T-helper 1 cell treated with Interleukin-12 subunit alpha and Interleukin-12 subunit beta and Interleukin-4 antibody, amounts not matched to agents 30 μg/mL and 1 μg/mL, for 36 hours (primary cell): ENCODE measurements at regions not wholly inside any gene's neighbourhood (a gene's known extent, or its start where the extent isn't known, plus 50 kb on each side); places are given as distances from the start of the nearest gene placed in this dataset.

ENCODE experiments used
- H3K27ac Mint-ChIP-seq: one replicate; pipeline ENCODE4 v1.8.0; 2021; ENCODE audit warnings: mild to moderate bottlenecking, mixed read lengths
- H3K27me3 Mint-ChIP-seq: one replicate; pipeline ENCODE4 v1.8.0; 2021; ENCODE audit warnings: low read depth, mixed read lengths
- H3K36me3 Mint-ChIP-seq: one replicate; pipeline ENCODE4 v1.8.0; 2021; ENCODE audit warnings: low read depth, mixed read lengths
- H3K4me1 Mint-ChIP-seq: one replicate; pipeline ENCODE4 v1.8.0; 2021; ENCODE audit warnings: low read depth, mixed read lengths
- H3K4me3 Mint-ChIP-seq: one replicate; pipeline ENCODE4 v1.8.0; 2021; ENCODE audit warnings: mild to moderate bottlenecking, moderate library complexity, mixed read lengths
- H3K9me3 Mint-ChIP-seq: one replicate; pipeline ENCODE4 v1.8.0; 2021; ENCODE audit warnings: mixed read lengths

DNA sequence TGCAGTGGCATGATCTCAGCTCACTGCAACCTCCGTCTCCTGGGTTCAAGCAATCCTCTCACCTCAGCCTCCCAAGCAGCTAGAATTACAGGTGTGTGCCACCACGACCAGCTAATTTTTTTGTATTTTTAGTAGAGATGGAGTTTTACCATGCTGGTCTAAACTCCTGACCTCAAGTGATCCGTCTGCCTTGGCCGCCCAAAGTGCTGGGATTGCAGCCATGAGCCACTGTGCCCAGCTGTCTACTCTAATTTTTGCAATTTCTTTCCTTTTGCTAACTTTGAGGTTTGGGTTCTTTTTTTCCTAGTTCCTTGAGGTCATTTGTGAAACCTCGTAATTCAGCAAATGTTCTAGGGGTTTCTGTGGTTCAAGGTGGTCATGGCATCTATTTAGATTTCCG, 63.7 kb upstream of the PRLR start:
- Mint-ChIP-seq H3K9me3 (peaks cover 4% of the 10 kb centered on the region), H3K36me3 (no peaks in the 10 kb centered on the region), H3K27me3 (no peaks in the 10 kb centered on the region), H3K4me3 (no peak overlapping the region), H3K27ac (no peak overlapping the region), H3K4me1 (no peaks in the 10 kb centered on the region)

DNA sequence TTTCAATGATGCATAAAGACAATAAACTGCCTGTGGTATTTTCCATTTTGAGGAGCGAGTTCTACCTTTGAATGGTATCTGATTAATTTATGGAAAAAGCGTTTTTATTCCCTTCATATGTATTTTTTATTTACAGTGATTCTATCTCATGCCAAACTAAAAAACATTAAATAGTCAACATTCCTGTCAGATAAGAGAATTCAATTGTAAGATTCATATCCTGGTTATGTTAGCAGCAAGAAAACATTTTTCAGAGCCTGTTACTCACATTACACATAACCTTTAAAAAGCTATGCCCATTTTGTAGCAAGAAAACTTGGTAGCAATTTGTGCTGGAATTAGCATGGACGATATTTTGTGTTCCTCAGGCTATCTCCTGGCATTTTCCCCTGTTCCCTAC, 55.1 kb upstream of the PRLR start:
- Mint-ChIP-seq H3K27ac (no peak overlapping the region), H3K27me3 (no peaks in the 10 kb centered on the region), H3K9me3 (no peaks in the 10 kb centered on the region), H3K4me3 (no peak overlapping the region), H3K4me1 (no peaks in the 10 kb centered on the region), H3K36me3 (no peaks in the 10 kb centered on the region)

DNA sequence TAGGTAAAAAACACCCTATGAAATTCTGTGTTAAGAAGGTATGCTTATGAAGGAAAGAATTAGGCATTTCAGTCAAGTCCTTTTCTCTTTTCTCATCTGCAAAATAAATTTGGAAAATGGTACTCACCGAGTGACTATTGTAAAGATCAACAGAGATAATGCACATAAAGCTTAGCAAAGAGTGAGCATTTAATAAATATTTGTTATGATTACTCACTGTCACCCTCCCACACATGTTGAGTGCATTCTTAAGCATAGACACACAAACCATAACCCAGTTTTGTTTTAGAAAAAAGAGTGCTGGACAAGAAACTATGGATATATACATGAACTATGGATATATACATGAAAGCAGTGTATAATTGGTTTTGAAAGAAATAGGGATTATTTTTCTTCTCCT, 54.7 kb upstream of the PRLR start:
- H3K27me3 Mint-ChIP-seq = no peaks in the 10 kb centered on the region
- no peaks in the 10 kb centered on the region for H3K4me1 Mint-ChIP-seq
- no peaks in the 10 kb centered on the region for H3K9me3 Mint-ChIP-seq
- H3K36me3 Mint-ChIP-seq = no peaks in the 10 kb centered on the region
- no peak overlapping the region for H3K4me3 Mint-ChIP-seq
- no peak overlapping the region for H3K27ac Mint-ChIP-seq

DNA sequence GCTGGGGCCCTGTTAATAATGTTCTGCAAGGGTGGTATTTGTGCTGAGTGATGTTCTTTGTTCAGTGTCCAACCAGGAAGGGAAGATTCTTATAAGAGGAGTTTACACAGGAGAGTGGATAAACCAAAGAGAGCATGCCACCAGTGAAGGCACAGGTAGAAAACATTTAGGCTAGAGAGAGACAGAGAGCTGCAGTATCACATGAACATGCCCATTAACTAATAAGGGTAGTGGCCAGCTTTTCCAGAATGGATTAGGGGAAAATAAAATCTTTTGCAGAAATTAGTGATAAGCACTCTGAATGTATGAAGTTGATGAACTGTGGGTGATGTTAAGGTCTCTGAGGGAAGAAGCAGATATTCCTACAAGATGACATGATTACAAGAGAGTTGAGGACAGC, 54.1 kb upstream of the PRLR start:
- H3K9me3 Mint-ChIP-seq = no peaks in the 10 kb centered on the region
- no peaks in the 10 kb centered on the region for H3K27me3 Mint-ChIP-seq
- H3K4me1 Mint-ChIP-seq = no peaks in the 10 kb centered on the region
- no peak overlapping the region for H3K4me3 Mint-ChIP-seq
- no peak overlapping the region for H3K27ac Mint-ChIP-seq
- H3K36me3 Mint-ChIP-seq = no peaks in the 10 kb centered on the region

DNA sequence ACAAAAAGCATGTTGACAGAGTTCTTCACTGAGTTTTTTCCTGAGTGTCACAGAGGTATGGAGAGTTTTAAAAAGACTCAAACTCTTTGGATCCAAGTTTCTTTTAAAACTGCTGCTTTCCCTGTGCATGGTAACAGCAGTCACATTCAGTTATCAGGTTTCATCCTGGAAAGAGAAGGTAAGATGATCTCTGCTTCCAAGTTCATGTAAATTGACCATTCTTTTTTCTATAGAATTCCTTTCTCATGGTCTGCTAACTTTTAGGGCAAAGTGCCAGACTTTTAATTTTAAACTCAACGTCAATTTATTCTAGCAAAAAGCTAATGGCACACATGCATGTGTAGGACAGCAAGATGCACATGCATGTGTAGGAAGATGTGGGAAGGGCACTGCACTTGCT, 52.5 kb upstream of the PRLR start:
- Mint-ChIP-seq H3K27ac (no peak overlapping the region), H3K36me3 (no peaks in the 10 kb centered on the region), H3K27me3 (no peaks in the 10 kb centered on the region), H3K9me3 (no peaks in the 10 kb centered on the region), H3K4me3 (no peak overlapping the region), H3K4me1 (no peaks in the 10 kb centered on the region)

DNA sequence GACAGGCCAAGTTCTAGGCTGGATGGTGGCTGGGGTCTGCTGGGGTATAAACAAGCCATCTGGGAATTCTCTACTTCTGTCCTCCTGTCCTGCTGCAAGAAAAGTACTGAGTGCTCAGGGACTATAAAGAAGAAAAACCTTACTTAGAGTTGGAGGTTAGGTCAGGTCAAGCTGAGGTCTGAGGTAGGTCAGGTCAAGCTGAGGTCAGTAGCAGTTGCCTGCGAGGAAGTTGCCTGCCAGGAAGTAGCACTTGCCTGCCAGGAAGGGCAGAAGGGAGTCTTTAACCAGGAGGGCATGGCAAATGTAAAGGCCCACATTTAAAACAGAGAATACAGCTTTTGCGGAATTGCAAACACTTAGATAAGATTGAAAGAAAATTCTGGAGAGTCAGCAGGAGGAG, 51.3 kb upstream of the PRLR start:
- H3K27ac Mint-ChIP-seq = no peak overlapping the region

More for the DNA sequence above, 51.3 kb upstream of the PRLR start:
- H3K36me3 Mint-ChIP-seq = no peaks in the 10 kb centered on the region
- H3K4me3 Mint-ChIP-seq = no peak overlapping the region
- H3K27me3 Mint-ChIP-seq = no peaks in the 10 kb centered on the region
- no peaks in the 10 kb centered on the region for H3K9me3 Mint-ChIP-seq
- no peaks in the 10 kb centered on the region for H3K4me1 Mint-ChIP-seq
